Stimulated activated CD4-positive, alpha-beta T cell treated with anti-CD3 and anti-CD28 coated beads, TNF-alpha, amount 100 ng/mL, for 1 hour (primary cell): ENCODE measurements at regions not wholly inside any gene's neighbourhood (a gene's known extent, or its start where the extent isn't known, plus 50 kb on each side); places are given as distances from the start of the nearest gene placed in this dataset.
"Not testable (repeated sequence)": the region's sequence is repeated elsewhere in the genome, so short reads cannot be mapped to it uniquely, and the experiment has no call there.

Experiments used
- DNase-seq, 3 donors: peaks; one replicate each; pipeline ENCODE4 v3.0.0-alpha.2; 2020; ENCODE audit warnings: low read depth in 3 of 3, low spot score in 1 of 3

DNA sequence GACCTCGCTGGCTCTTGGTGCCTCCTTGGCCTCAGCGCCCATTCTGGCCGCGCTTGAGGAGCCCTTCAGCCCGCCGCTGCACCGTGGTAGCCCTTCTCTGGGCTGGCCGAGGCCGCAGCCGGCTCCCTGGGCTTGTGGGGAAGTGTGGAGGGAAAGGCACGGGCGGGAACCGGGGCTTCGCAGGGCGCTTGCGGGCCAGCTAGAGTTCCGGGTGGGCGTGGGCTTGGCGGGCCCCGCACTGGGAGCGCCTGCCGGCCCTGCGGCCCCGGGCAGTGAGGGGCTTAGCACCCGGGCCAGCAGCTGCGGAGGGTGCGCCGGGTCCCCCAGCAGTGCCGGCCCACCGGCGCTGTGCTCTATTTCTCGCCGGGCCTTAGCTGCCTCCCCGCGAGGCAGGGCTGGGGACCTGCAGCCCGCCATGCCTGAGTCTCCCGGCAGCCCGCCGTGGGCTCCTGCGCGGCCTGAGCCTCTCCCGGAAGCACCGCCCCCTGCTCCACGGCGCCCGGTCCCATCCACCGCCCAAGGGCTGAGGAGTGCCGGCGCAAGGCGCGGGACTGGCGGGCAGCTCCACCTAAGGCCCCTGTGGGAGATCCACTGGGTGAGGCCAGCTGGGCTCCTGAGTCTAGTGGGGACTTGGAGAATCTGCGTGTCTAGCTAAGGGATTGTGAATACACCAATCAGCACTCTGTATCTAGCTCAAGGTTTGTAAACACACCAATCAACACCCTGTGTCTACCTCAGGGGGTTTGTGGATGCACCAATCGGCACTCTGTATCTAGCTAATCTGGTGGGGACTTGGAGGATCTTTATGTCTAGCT lies 141.1 kb downstream of the SLCO4C1 start:
- not testable (repeated sequence) for DNase-seq

DNA sequence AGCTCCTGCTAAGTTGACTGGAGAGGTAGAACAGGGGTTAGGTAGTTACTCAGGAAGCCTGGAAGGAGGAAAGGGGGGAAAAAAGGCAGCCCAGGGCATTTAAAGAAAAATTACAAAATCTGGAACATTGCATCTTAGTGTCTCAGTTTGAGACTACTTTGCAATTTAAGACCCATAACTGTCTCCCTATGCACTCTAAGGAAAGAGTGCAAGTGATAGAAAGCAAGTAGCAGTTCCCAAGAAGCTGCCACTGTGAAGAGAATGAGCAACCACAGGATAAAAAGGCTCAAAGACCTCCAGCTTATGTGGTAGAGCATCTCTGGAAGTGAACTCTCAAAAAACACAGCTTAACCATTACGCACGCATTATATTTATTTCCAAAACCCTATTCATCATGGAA lies 141.8 kb downstream of the SLCO4C1 start:
- DNase-seq, result no peak

DNA sequence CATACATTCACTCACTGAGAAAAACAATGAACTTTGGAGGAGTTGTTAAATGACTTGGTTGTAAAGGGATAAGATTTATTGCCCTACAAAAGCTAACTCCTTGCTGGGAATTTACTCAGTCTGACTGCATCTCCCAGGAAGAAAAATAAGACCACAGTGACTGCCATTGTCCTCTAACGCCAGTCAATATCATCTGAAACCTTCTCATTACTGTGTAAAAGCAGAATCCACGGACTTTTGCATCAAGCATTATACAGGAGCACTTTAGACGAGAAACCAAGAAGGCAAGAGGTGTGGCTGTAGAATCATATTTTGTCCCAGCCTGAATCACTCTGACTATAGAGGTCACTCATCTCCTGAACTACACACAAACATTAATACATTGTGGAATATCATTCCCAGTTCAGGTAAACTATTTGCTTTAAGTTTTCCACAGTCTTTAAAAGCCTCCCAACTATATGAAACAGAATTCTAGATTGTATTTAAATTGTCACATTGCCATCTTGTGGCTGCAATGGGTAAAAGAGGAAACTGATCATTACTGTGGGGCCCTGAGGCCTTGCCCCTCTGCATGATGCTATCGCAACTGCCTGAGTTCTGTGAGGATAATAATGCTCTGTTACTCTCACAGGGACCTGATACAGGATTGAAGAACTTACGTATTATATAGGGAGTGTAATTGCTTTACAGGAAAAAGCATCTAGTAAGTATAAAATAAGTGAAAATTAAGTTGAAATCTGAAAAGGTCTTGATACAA lies 142.9 kb downstream of the SLCO4C1 start:
- DNase-seq, result no peak

DNA sequence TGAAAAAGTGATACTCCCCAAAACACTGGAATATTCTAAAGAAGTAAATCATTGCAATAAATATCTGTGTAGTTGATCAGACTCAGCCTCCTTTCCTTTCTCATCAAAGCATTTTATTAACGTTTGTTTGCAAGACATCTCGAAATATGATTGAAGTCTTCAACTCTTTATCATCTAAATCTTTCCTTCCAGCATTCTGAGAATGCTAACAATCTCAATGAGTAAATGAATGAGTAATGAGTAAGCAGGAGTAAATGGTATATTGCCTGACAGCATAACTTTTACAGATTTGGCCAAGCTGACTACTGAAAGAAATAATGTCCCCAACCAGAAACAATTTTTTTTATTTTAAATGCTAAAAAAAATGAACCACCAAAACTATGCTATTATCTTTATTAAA lies 157.1 kb downstream of the SLCO4C1 start:
- no peak for DNase-seq

DNA sequence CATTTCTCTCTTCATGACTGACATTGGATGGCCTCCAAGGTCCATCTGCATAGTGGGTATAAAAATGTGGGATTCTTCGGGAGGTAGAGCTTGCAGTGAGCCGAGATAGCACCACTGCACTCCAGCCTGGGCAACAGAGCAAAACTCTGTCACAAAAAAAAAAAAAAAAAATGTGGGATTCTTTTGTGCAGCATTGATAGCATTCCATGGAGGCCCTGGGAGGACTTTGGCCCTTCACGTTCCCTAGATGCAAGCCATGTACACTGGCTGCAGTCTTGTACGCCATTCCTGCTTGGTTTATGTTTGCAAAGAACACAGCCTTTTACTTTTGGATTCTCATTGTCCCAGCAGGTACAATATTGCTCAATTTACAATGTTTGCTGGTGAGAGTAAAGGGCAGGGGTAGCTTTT lies 157.8 kb downstream of the SLCO4C1 start:
- no peak for DNase-seq

DNA sequence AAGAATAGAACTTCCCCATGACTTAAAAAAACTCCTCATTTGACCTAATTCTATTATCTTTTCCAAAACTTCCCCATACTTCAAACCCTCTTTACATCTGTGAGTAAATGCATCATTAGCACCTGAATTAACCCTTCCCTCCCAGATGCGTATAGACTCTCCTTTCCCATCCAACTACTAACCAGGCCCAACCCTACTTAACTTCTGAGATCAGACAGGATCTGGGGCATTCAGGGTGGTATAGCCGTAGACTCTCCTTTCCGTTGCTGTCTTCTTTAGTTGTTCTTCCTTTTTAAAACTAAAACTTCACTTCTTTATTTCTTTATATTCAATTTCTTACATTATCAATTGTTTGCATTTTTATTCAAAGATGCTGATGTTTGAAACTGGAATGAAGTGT lies 165.2 kb downstream of the SLCO4C1 start:
- no peak for DNase-seq

DNA sequence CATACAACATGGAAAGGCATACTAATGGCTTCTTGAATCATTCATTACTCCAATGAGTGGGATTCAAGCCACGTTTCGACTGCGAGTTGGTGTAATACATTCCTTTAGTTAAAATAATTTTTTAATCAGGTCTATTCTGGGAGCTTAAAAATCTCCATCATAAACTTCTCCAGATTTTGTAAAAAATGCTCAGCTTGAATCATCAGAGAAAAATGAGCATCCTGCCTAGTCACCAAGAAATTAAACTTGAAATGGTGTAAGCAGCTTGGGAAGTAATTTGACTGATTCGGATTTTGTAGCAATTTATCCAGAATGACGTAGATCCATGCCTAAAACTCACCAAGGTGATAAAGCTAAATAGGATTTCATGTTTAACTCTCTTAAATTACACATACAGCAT lies 165.7 kb downstream of the SLCO4C1 start:
- no peak for DNase-seq

DNA sequence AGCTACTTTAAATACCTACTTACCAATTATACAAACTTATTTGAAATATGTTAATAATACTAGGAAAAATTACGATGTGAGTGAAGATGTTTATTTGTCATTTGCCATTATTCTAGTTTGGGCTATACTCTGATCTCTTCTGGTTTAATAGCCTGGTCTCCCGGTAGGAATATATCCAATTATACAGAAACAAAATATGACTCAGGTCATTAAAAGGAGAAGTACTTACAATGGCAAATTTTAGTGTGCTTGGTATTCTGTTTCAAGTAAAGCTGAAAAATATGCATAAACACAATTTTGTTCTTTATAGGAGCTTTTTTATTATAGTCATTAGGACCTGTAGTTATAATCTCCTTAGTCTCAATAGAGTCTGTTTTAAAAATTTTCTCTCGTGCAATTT lies 176.8 kb downstream of the SLCO4C1 start:
- DNase-seq, result no peak

- DNase-seq, result no peak
Measured at GRCh38 chr5:102115736-102116135, 180.3 kb downstream of the SLCO4C1 start.

DNA sequence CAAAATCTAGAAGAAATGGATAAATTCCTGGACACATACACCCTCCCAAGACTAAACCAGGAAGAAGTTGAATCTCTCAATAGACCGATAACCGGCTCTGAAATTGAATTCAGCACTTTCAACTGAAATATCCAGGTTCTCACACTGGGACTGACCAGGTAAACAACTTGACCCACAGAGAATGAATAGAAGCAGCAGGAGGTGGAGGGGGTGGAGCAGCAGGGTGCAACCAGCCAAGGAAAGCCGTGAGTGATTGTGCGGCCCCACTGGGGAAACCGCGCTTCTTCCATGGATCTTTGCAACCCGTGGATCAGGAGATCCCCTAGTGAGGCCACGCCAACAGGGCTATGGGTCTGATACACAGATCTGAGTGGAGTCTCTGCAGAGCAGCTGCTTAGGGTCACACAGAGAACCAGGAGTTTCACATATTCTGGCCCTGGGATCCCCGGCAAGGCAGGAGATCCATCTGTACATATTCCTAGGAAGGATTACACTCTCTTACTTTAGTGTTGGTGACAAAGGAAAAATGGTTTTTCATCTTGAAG lies 181.5 kb downstream of the SLCO4C1 start:
- no peak for DNase-seq

- DNase-seq, result no peak
Measured at GRCh38 chr5:102107865-102108264, 188.2 kb downstream of the SLCO4C1 start.

DNA sequence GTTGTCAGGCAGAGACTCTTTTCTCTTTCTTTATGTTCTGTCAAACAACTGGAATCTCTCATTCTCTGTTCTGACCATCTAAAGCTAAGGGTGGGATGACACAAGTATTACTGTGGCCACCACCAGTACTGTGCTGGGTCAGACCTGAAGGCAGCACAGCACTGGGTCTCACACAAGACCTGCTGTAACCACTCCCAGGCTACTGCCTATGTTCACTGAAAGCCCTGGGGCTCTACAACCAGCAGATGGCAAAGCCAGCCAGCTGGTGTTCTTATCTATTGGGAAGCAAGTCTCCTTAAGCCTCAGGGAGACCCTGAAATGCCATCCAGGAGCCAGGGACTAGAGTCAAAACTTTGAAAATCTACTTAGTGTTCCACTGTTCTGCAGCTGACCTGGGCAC lies 189.5 kb downstream of the SLCO4C1 start:
- no peak for DNase-seq

GRCh38 chr5:102099766-102100331 lies 196.2 kb downstream of the SLCO4C1 start:
- no peak for DNase-seq

- DNase-seq, result not testable (repeated sequence)
Measured at GRCh38 chr5:102099083-102099482, 197.0 kb downstream of the SLCO4C1 start.

DNA sequence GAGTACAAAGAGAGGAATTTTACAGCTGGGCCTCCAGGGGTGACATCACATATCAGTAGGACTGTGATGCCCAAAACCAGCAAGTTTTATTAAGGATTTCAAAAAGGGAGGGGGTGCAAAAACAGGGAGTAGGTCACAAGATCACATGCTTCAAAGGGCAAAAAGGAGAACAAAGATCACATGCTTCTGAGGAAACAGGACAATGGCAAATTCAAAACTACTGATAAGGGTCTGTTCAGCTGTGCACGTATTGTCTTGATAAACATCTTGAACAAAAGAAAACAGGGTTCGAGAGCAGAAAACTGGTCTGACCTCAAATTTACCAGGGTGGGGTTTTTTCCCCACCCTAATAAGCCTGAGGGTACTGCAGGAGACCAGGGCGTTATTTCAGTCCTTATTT lies 197.5 kb downstream of the SLCO4C1 start:
- DNase-seq, result not testable (repeated sequence)

DNA sequence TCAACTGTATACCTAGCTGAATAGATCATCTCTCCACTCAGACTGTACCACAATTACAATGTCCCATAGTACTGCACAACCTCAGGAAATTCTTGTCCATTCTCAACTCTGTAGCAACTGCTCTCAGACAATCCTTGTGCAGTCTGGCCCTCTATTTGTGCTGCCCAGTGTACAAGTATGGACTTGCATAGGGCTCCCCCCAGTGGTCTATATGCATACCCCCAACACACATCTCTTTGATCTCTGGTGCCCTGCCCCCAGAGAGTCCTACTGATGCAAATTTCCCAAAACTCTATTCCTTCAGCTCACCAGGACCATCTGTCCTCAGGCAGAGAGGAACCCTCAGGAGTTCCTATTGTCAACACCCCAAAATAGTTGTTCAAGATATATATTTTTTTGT lies 205.3 kb downstream of the SLCO4C1 start:
- no peak for DNase-seq

DNA sequence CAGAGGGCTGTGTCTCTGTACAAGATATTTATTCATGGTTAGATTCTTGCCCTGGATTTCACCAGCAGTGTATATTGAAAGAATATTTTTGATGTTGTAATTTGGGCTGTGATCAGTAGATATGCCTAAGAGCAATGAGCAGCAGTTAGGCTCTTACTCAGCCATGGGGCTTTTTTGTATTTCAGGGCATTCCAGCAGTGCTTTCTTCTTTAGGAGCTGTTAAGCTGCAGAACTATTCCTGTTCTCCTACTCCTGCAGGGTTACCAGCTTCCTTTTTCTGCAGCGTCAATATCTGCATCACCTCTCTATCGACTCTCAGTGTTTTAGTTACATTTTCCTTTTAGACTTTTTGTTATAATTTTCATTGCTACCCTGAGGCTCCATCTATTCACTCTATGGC lies 206.2 kb downstream of the SLCO4C1 start:
- no peak for DNase-seq

DNA sequence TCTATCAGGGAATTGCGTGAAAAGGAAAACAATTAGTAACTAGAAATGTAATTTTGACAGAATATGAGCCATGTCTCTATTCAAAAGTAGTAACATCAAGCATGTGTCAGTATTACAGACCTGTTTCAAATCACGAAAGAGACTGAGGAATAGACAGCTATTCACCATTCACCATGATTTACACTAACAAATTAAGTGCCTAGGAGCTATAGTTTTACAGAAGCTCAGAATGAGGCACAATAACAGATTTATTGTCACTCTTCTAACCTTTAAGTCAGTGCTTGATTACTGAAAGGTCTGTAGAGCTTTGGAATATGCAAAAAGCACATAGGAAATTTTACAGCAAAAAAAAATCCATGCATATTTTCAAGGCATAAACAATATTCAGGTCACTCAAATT lies 208.2 kb downstream of the SLCO4C1 start:
- no peak for DNase-seq

DNA sequence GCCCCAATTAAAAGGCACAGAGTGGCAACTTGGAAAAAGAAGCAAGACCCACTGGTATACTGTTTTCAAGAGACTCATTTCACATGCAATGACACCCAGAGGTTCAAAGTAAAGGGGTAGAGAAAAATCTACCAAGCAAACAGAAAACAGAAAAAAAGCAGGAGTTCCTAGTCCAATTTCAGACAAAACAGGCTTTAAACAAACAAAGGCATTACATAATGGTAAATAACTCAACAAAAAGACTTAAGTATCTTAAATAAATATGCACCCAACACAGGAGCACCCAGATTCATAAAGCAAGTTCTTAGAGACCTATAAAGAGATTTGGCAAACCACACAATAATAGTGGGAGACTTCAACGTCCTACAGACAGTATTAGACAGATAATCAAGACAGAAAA lies 215.8 kb downstream of the SLCO4C1 start:
- no peak for DNase-seq

- no peak for DNase-seq
Measured at GRCh38 chr5:102077920-102078319, 218.2 kb downstream of the SLCO4C1 start.

GRCh38 chr5:102069974-102070373 lies 226.1 kb downstream of the SLCO4C1 start:
- no peak for DNase-seq

DNA sequence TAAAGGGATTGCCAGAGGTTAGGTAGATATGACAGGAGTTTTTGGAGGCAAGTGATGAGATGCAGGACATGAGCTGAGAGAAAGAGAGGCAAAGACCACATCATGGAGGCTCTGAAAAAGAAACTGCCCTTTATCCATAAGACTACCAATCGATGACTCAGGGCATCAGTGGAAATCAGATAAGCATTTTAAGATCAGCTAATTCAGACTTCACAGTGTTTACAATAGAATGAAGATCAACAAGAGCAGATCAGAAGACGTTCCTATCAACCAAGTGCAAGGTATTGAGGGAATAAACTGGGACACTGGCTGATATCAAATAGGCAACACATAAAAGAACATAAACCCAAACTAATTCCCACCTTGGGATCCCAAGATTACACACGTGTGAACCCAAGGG lies 227.2 kb downstream of the SLCO4C1 start:
- DNase-seq, result no peak
